Panc1 (cell line): ENCODE measurements at regions not wholly inside any gene's neighbourhood (a gene's known extent, or its start where the extent isn't known, plus 50 kb on each side); places are given as distances from the start of the nearest gene placed in this dataset.

Experiments used
- ATAC-seq: fragments of 200-7000 bp; cut with Tn5 transposase; 2 replicates; pipeline ENCODE4 v1.9.1; 2020; ENCODE audit warnings: mild to moderate bottlenecking, moderate library complexity
- BruUV-seq: library from RNA; stranded (reverse); fragments of 400-500 nt; replicated peaks from 2 replicates; lab custom pipeline; 2021; lab: Mats Ljungman, UMichigan
- CTCF ChIA-PET: fragments of 300-600 bp; sonication (Branson Sonifier 250); formaldehyde crosslinking; loops from one replicate; lab custom pipeline; 2022; ENCODE audit warnings: antibody characterized with exemption; lab: Charles Lee
- POLR2A ChIA-PET: fragments of 300-600 bp; sonication (Branson Sonifier 250); formaldehyde crosslinking; loops from one replicate; lab custom pipeline; 2022; ENCODE audit warnings: antibody characterized with exemption; lab: Charles Lee
- DNase-seq: peaks from one replicate; pipeline ENCODE4 v3.0.0-alpha.2; 2010; ENCODE audit warnings: low read depth, low spot score
- H3K27ac ChIP-seq: 2 replicates; pipeline ENCODE4 v1.5.1; 2011; ENCODE audit warnings: mild to moderate bottlenecking, low read length, inconsistent platforms
- H3K27me3 ChIP-seq: fragments of 200-500 bp; sonication (Bioruptor generic); 2 replicates; pipeline ENCODE4 v1.6.0; 2014; ENCODE audit warnings: low read length, inconsistent platforms; ENCODE audit not compliant: control insufficient read depth, insufficient read depth
- H3K36me3 ChIP-seq: fragments of 200-500 bp; sonication (Bioruptor generic); 2 replicates; pipeline ENCODE4 v1.5.1; 2014; ENCODE audit warnings: inconsistent platforms, mild to moderate bottlenecking, low read length, moderate library complexity; ENCODE audit not compliant: control insufficient read depth, insufficient read depth
- H3K4me1 ChIP-seq: 2 replicates; pipeline ENCODE4 v1.5.1; 2011; ENCODE audit warnings: inconsistent platforms, mild to moderate bottlenecking, low read length, moderate library complexity; ENCODE audit not compliant: control insufficient read depth, insufficient read depth
- H3K4me3 ChIP-seq, 2 experiments: 2 replicates each; pipeline ENCODE4 v1.5.1; 2011 to 2012; ENCODE audit warnings: low read depth in 2 of 2, low read length in 2 of 2, mild to moderate bottlenecking in 2 of 2, inconsistent platforms in 1 of 2, moderate library complexity in 1 of 2
- H3K9me3 ChIP-seq: fragments of 200-500 bp; sonication (Bioruptor generic); 2 replicates; pipeline ENCODE4 v1.5.1; 2014; ENCODE audit warnings: low read depth, mild to moderate bottlenecking, inconsistent platforms, low read length, moderate library complexity; ENCODE audit not compliant: control insufficient read depth, insufficient read depth
- POLR2AphosphoS5 ChIP-seq: IDR thresholded peaks from 2 replicates; pipeline ENCODE4 v1.6.1; 2012; ENCODE audit warnings: mild to moderate bottlenecking, low read depth, low read length, moderate library complexity
- SIN3A ChIP-seq: IDR thresholded peaks from 2 replicates; pipeline ENCODE4 v1.6.1; 2012; ENCODE audit warnings: low read depth, mild to moderate bottlenecking, low read length, moderate library complexity, borderline replicate concordance; ENCODE audit not compliant: insufficient read depth
- TCF7L2 ChIP-seq: IDR thresholded peaks from 2 replicates; pipeline ENCODE4 v1.6.1; 2011; ENCODE audit warnings: mild to moderate bottlenecking, low read depth, low read length, inconsistent platforms
- in situ Hi-C: cut with HindIII; loops from 2 replicates; pipeline ENCODE4 v1.10.0; 2016; ENCODE audit warnings: low sequenced_read_pairs, low pct_unique_long_range_greater_than_20kb
- intact Hi-C: fragments of 100-400 bp; cut with micrococcal nuclease; formaldehyde crosslinking; loops from one replicate; pipeline ENCODE4 v1.10.0; 2022; ENCODE audit not compliant: unreplicated experiment
- TF ChIP-seq, protein P1 (sequence below): fragments of 450-650 bp; IDR thresholded peaks from 2 replicates; pipeline ENCODE4 v1.5.1; 2017; ENCODE audit warnings: mild to moderate bottlenecking
- TF ChIP-seq, protein P2 (sequence below), 2 experiments: IDR thresholded peaks; 2 replicates each; pipeline ENCODE4 v1.6.1; 2011 to 2012; ENCODE audit warnings: low read depth in 2 of 2, control low read depth in 1 of 2, low read length in 1 of 2, mild to moderate bottlenecking in 1 of 2, moderate library complexity in 1 of 2; ENCODE audit not compliant: insufficient read depth in 1 of 2

DNA sequence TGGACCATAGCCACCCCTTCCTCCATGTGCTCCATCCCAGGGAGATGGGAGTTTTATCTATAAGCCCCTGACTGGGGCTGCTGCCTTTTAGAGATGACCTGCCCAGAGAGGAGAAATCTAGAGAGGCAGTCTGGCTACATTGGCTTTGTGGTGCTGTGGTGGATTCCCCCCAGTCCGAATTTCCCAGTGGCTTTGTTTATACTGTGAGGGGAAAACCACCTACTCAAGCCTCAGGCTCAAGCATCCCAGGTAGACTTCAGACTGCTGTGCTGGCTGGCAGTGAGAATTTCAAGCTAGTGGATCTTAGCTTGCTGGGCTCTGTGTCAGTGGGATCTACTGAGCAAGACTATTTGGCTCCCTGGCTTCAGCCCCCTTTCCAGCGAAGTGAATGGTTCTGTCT is 1195.7 kb upstream of the PCDH20 start:
- CTCF ChIA-PET = no interaction called here
- no peaks in the 10 kb centered on the region for H3K4me1 ChIP-seq
- no peaks in the 10 kb centered on the region for H3K36me3 ChIP-seq
- no peak overlapping the region for H3K4me3 ChIP-seq
- DNase-seq (no peak), ATAC-seq (no peak)
- POLR2A ChIA-PET = no interaction called here
- TF ChIP-seq, protein P1, sequence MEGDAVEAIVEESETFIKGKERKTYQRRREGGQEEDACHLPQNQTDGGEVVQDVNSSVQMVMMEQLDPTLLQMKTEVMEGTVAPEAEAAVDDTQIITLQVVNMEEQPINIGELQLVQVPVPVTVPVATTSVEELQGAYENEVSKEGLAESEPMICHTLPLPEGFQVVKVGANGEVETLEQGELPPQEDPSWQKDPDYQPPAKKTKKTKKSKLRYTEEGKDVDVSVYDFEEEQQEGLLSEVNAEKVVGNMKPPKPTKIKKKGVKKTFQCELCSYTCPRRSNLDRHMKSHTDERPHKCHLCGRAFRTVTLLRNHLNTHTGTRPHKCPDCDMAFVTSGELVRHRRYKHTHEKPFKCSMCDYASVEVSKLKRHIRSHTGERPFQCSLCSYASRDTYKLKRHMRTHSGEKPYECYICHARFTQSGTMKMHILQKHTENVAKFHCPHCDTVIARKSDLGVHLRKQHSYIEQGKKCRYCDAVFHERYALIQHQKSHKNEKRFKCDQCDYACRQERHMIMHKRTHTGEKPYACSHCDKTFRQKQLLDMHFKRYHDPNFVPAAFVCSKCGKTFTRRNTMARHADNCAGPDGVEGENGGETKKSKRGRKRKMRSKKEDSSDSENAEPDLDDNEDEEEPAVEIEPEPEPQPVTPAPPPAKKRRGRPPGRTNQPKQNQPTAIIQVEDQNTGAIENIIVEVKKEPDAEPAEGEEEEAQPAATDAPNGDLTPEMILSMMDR = no peak
- TF ChIP-seq TCF7L2 (no peak), SIN3A (no peak), POLR2AphosphoS5 (no peak)
- TF ChIP-seq, protein P2, sequence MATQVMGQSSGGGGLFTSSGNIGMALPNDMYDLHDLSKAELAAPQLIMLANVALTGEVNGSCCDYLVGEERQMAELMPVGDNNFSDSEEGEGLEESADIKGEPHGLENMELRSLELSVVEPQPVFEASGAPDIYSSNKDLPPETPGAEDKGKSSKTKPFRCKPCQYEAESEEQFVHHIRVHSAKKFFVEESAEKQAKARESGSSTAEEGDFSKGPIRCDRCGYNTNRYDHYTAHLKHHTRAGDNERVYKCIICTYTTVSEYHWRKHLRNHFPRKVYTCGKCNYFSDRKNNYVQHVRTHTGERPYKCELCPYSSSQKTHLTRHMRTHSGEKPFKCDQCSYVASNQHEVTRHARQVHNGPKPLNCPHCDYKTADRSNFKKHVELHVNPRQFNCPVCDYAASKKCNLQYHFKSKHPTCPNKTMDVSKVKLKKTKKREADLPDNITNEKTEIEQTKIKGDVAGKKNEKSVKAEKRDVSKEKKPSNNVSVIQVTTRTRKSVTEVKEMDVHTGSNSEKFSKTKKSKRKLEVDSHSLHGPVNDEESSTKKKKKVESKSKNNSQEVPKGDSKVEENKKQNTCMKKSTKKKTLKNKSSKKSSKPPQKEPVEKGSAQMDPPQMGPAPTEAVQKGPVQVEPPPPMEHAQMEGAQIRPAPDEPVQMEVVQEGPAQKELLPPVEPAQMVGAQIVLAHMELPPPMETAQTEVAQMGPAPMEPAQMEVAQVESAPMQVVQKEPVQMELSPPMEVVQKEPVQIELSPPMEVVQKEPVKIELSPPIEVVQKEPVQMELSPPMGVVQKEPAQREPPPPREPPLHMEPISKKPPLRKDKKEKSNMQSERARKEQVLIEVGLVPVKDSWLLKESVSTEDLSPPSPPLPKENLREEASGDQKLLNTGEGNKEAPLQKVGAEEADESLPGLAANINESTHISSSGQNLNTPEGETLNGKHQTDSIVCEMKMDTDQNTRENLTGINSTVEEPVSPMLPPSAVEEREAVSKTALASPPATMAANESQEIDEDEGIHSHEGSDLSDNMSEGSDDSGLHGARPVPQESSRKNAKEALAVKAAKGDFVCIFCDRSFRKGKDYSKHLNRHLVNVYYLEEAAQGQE (IDR thresholded peaks at IDR 0.05; ENCODE audit: insufficient read depth in 1 of 2, low read depth in 2 of 2, low read length in 1 of 2) = no peak
- no TSS peak for BruUV-seq
- no peaks in the 10 kb centered on the region for H3K27me3 ChIP-seq
- intact Hi-C loops = no loop called here
- in situ Hi-C loops = no loop called here
- H3K9me3 ChIP-seq = no peaks in the 10 kb centered on the region
- H3K27ac ChIP-seq = no peak overlapping the region

DNA sequence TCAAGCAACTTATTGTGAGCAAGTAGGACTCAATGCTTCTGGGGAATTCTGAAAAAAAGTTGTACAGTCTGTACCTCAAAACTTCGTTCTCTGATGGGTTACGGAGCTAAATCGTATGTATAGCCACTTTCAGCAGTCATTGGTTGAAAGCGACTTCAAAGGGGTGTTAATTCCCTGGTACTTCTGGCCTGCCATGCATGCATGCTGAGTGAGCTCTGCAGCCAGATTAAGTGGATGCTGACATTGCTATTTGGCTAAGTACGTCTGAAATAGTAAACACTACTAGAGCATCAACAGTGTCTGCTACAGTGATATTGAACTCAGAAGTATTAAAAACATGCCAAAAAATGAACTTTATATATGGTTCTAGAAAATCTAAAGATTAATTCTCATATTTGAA is 1183.1 kb upstream of the PCDH20 start:
- no TSS peak for BruUV-seq
- no peak overlapping the region for H3K27ac ChIP-seq
- DNase-seq (no peak), ATAC-seq (no peak)
- H3K36me3 ChIP-seq = no peaks in the 10 kb centered on the region
- no peaks in the 10 kb centered on the region for H3K4me1 ChIP-seq
- POLR2A ChIA-PET = no interaction called here
- H3K9me3 ChIP-seq = no peaks in the 10 kb centered on the region
- H3K27me3 ChIP-seq = no peaks in the 10 kb centered on the region
- in situ Hi-C loops = no loop called here
- no peak overlapping the region for H3K4me3 ChIP-seq
- TF ChIP-seq, protein P1 = no peak
- TF ChIP-seq SIN3A = no peak
- no peak for TF ChIP-seq POLR2AphosphoS5
- TF ChIP-seq, protein P2 (IDR thresholded peaks at IDR 0.05; ENCODE audit: insufficient read depth in 1 of 2, low read depth in 2 of 2, low read length in 1 of 2) = no peak
- TF ChIP-seq TCF7L2 = no peak
- intact Hi-C loops = no loop called here
- CTCF ChIA-PET = no interaction called here
